HG03571 (cell line): ENCODE measurements at regions not wholly inside any gene's neighbourhood (a gene's known extent, or its start where the extent isn't known, plus 50 kb on each side); places are given as distances from the start of the nearest gene placed in this dataset.
"Not testable (repeated sequence)": the region's sequence is repeated elsewhere in the genome, so short reads cannot be mapped to it uniquely, and the experiment has no call there.

ENCODE experiments used
- ATAC-seq: cut with Tn5 transposase; IDR thresholded peaks from one replicate; pipeline ENCODE4 v1.9.1; 2021; ENCODE audit not compliant: unreplicated experiment

DNA sequence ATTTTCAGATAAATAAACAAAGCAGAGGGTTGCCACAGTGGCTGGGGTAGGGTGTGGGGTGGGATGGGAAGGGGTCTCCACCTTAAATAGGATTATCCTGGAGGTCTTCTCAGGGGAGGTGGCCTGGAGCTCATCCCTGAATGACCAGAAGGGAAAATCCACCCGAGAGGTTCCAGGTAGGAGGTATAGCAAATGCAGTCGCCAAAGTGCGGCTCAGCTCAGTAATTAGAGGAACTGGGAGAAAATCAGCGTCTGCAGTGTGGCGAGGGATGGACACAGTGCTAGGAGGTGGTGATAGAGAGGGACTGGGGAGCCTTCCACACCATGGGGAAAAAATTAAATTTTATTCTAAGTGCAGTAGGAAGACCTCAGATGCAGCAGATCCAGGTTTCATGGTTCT, 584.5 kb downstream of the MATN1 start:
- ATAC-seq, result no peak

DNA sequence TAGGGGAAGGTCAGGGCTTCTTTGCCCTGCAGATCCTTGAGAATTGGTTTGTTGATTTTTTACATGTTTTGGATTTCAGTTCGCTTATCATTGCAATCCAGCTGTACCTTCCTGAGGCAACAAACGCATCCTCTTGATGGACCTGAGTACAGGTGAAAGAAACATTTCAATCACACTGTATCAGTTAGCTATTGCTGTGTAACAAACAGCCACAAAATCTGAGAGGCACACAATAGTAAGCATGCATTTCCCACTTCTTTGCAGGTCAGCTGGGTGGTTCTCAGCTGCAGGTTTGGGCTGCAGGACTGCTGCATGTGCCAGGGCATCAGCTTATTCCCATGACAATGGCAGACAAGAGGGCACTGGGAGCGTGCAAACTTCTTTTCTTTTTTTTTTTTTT, 586.4 kb downstream of the MATN1 start:
- ATAC-seq, result no peak

DNA sequence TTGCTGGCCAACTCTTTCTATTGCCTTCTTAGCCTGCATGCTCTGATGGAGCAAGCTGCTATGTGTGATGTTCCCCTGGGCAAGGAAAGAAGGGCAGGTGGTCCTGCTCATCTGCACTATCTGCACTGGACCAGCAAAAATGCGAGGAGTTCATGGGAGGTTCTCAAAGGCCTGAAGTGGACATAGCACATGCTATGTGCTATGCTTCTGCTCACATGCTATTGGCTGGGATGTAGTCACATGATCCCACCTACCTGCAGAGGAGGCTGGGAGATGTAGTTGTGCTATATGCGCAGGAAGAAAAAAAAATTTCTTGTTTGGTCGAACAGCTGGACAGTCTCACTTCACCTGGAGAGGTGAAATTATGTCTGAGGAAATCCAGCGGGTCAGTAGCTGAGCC, 587.7 kb downstream of the MATN1 start:
- no peak for ATAC-seq

DNA sequence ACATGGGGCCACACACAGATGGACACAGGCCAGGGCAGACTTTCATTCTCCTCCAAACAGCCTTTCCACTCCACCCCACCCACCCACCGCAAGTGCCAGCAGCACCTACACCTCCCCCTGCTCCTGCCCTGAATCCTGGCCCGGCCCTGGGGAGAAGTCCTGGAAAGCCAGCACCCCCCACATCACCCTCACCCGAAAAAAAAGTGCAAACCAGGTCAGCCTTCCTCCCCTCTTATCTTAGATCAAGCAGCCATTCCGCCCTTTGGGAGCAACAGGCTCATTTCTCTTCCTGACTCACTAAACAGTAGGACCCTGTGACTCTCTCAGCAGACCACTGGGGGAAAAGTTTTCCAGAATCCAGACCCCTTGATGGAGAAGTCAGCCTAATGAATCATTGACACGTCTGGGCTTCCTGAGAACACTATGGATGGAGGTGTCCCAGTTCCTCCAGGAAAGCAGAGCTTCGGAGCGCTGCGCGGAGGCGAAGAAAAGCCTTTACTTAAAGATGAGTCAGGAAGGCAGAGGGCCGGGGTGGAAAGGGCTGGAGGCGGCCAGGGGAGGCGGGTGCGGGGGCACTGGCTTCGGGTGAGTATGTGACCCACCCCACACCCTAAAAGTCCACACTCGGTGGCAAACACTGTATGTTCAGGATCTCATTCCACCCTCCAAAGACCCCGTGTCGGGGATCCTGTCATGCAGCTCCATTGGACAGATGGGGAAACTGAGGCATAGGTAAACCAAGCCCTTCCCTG, 588.7 kb downstream of the MATN1 start:
- ATAC-seq, result no peak

DNA sequence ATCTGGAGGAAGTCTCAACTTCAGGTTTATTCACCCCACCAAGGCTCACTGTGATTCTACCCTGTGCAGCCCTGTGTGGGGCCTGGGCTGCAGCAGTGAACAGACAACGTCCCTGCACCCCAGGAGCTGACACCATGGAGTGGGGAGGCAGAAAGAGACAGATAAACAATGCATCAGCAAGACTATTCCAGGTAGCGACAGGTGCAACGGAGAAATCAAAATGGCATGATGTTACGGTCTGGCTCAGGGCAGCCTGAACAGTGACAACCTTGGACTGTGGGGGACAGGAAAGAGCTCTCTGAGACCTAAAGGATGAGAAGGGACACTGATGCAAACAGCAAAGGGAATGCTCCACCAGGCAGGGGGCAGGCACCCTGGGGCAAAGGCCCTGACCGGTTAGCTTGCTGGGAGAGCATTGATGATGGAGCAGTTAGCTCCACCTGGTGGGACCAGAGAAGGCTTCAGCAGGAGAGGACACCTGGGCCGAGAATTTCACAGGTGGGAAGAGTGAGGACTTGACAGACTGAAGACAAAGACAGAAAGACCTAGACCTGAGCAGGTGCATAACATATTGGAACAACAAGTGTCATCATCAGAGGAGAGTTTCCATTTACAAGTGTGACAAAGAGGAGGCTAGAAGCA, 589.9 kb downstream of the MATN1 start:
- ATAC-seq, result no peak

DNA sequence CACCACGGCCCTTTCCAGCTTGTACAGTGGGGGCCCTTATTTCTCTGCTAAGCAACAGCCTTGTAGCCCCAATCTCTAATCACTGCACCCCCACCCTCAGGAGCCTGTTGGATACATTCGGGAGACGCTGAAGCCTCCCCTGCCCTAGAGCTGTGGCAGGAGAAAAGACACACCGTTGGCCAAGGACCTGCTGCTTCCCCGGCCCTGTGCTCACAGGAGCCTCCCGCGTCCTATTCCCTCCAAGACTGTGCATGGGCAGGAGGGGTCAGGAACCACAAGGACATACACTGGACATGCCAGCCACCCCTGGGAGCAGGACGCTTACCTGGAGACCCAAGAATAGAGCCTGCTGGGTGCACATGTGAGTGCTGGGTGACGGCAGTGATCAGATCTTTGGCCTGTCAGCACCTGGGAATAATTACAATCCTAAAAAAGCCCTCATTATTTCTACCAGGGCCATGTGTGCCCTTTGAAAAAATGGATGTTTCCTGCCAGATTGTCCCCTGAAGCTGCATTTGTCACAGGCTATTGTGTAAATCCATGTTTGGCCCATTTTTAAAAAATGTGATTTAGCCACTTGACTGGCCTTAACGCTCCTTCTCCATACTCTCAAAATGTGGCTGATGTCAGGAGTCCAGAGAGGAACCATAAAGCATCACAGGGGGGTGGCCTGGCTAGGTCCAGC, 590.6 kb downstream of the MATN1 start:
- ATAC-seq, result no peak

DNA sequence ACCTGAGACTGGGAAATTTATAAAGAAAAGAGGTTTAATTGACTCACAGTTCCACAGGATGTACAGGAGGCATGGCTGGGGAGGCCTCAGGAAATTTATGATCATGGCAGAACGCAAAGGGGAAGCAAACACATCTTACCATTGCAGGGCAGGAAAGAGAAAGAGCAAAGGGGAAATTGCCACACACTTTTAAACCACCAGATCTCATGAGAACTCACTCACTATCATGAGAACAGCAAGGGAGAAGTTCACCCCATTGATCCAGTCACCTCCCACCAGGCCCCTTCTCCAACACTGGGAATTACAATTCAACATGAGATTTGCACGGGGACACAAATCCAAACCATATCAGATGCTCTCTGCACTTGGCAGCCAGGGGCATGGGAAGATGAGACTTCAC, 592.8 kb downstream of the MATN1 start:
- not testable (repeated sequence) for ATAC-seq

DNA sequence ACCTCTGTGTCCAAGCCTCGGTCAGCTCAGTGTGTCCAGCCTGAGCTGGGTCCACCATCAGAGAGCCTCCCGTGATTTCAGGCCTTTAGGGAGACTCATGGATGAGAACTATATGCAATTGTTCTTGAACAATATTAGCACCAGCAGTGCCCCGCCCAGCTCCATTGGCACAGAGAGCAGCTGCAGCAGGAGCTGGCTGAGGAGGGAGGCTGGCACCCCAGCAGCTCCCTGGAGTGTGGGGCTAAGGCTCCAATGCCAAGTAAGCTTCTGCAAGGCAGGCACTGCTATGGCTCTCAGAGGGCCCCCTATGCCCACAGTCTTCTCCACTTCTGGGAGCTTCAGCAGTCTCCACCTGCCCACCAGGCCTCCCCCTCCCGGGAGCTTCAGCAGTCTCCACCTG, 593.3 kb downstream of the MATN1 start:
- no peak for ATAC-seq

DNA sequence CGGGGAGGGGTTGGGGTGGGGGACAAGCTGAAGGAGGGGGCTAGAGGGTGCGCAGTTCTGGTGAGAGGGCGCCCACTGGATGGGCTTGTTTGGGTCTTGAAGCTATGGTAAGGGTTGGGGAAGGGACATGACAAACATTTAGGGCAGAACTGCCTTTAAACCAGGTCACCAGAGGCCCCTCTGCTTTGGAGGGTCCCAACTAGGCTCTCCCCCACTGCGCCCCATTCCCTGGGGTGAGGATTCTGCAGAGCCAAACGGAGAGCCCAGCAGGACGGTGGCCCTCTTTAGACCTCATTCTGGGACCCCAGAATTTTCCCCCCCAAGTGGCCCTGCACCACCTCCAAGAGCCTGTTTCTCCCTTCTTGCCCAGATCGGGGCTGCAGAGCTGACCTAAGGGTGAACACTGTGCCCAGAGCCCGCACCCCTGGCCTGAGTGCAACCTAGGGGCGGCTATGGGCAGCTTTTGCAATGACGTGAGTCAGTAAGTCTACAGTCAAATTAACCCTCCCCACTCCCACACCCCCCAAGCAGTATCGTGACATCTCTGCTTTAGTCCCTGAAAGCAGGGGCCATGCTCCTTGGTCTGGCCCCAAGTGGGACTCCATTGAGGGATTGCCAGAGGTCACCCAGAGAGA, 593.8 kb downstream of the MATN1 start:
- ATAC-seq, result no peak

DNA sequence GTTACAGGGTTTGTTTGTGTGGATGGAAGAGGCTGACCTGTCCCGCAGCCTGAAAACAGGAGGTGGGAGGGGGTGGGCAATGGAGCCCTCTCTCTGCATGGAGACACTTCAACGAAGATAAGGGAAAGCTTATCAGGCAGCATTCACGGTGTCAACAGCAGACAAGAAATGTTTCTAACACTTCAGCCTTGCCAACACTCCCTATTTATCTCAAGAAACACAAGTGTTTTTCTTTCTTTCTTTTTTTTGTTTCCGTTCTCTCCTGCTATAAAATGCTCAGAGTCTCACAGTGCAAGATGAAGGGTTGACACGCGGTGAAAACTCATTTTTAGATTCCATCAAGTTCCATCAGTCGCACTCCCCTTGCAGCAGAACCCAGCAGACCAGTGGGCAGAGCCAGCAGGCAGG, 594.4 kb downstream of the MATN1 start:
- ATAC-seq, result no peak

DNA sequence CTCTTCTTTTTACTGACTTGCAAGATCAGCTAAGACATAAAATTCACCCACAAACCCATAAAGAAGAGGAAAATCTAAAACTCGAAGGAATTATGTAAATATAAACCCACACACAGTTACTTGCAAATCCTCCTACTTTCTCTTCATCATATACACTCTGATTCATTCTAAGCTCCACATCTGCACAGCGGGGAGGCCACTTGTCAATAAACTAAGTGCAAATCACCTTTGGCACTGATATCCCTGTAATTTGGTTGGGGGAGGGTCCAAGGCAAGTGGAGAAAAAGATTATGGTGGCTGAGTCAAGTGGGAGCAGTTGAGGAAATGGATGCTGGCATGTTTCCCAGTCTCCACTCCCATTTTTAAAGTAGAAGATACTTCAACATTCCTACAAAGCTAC, 596.5 kb downstream of the MATN1 start:
- no peak for ATAC-seq

DNA sequence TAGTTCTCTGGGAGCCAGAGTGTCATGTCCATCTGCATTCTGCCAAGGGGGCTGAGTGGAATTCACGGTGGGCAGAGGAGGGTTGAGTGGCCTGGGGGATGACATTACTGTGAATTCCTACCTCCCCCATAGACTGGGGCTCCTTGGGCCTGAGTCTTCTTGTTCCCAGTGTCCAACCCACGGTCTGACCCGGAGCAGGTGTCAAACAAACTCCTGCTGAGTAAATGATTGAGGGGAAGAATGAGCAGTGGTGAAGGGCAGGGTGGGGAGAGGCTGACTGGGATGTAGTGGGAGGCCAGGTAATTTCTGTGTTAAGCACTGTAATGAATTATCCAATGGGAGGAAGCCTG, 597.6 kb downstream of the MATN1 start:
- no peak for ATAC-seq

DNA sequence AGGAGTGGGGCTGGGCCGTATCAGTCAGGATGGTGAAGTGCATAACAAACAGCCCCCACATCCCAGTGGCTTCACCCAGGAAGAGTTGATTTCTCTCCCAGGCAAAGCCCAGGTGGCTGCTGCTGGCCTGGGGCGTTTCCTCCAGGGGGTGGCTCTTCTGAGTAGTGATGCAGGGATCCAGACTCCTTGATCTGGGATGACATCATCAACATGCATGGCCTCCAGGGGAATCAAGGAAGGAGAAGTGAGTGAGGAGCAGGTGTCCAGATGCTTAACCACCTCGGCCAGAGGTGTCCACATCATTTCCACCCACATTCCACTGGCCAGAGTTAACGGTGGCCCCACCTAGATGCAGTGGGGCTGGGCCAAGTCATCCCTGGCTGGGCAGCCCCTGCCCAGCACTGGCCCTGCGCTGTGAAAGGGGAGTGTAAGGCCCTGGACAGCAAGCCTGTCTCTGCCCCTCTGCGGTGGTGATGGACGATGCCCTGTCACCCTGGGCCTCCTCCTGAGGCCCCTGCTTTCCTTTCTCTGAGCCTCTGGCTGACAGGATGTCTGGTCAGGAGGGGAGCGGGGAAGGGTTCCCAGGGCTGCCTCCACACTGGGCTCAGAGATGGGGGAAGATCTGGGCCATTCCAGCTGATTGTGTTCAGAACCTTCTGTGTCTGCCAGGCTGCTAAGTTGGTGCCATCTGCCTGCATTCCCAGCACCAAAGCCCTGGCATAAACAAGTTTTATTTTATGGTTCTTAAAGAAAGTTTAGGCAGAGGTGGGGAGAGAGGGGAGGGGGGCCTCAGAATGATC, 598.2 kb downstream of the MATN1 start:
- ATAC-seq, result no peak

DNA sequence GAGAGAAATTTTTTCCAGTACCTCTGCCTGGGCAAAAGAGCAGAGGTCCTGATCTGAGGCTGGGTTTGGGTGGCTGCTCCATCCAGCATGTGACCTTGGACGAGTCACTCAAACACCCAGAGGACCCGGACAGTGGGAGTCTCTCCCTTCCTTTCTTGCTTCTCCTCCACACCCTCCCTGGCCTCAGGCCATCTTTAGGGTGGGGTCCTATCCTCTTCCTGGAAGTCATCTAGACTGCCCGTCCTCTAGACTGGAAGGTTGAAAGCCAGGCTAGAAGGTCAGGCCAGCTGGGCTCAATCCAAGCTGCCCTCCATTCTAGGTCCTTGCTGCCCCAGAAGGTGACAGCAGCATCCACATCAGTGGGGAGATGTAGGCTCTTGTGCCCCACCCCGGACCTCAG, 599.5 kb downstream of the MATN1 start:
- ATAC-seq, result no peak

DNA sequence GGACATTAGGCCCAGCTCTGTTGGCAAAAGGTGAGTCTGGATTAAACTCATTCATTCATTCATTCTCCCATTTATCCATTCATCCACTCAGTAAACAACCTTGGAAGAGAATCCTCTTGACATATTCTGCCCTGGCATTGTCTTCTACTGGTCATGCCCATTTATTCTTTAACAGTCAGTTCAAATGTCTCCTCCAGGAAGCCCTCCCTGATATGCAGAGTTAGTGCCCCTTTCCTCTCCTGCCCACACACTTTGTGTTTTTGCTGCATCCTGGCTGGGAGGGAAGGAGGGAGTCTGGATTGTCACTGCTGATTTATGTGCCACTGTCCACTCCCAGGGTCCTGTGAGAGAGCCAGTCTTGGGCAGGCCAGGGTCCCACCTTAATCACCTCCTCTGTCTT, 600.3 kb downstream of the MATN1 start:
- ATAC-seq, result no peak

DNA sequence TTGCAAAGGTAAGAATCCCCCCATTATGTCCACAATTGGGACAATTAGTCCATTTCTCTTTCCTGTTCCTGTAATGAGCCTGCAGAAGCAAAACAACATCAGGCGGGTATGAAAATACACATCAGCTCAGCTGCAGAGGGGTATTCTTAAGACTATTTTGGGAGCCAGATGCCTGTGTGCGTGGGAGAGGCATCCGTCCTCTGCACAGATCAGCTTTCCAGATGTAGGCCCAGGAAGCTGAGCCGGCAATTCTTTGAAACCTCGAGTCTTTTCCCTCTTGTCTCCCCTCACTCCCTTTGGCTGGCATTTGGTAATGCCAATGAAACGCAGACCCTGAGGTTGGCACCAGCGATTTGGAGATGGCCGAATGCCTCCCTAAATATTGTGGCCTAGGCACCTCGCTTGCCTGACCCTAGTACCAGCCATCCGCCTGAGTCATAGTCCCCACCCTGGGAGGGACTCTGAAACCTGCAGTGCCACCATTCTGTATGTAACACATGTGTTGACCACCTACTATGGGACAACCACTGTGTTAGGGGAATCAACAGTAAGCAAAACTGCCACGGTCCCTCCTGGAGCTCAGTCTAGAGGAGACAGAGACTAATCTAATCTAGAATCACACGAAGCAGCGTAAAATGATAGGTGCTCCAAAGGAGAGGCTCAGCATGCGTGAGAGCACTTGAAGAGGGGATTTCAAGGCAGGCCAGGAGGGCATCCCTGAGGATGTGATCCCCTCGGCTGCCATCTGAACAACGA, 603.0 kb downstream of the MATN1 start:
- ATAC-seq, result no peak

DNA sequence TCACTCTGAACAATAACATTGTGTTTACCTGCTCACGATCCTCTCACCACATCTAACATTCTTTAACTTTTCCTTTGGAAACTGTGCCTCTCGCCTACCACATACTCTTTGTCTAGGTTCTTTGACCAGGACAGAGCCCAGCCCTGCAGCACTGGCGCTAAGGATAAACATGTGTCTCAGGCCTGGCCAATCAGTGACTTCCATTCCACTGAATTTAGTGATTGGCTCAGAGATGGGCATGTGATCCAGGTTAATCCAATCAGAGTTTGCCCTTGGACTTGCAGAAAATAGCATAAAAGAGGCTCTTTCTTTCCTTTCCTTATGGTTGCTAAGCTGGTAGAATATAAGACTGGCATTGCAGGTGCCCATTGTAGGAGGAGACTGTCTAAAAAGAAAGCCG, 605.7 kb downstream of the MATN1 start:
- ATAC-seq, result no peak

DNA sequence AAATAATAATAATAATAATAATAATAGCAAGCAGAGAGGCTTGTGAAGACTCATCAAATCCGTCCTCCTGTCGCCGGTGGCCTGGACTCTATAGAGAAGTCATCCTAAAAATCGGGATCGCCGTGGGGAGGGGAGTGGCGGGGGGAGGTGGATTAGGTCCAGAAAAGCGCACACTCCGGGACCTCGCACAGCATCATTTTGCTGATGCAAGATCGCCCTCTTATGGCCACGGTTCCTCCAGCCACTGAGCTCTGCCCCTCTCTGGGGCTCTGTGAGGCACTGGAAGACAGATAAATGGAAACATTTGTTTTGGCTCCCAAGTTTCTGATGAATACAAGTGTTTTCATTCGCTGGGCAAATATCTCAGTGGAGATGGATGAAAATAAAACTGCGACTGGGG, 612.0 kb downstream of the MATN1 start:
- no peak for ATAC-seq

DNA sequence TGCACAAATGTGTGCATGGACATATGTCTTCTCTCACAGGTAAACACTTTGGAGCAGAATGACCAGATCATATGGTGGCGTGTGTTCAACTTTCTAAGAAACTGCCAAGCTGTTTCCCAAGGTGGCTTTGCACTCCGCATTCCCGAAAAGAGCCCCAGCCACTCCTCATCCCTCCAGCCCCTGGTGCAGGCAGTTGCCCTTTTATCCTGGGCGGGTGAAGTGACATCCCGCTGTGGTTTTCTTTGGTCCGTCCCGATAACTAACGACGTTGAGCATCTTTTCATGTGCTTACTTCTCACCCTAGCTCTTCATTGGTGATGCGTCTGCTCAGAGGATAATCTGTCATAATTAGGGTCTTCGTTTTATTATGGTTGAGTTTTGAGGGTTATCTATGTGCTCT, 612.5 kb downstream of the MATN1 start:
- no peak for ATAC-seq

DNA sequence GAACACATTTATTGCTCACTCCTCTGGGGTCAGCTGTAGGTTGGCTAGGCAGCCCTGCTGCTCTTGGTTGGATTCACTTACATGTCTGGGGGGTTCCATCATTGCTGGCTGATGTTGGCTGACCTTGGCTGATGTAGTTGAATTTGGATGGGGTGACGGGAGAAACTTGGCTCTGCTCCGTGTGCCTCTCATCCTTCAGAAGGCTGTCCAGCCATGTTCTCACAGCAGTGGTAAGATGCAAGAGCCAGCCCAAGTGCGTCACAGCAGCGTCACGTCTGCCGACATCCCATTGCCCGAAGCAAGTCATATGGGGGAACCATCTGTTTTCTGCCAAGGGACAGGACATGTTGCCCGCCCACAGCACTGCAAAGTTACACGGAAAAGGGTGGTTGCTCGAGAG, 613.5 kb downstream of the MATN1 start:
- ATAC-seq, result no peak
